Esophagus muscularis mucosa (tissue), 4 donors: ENCODE measurements at regions not wholly inside any gene's neighbourhood (a gene's known extent, or its start where the extent isn't known, plus 50 kb on each side); places are given as distances from the start of the nearest gene placed in this dataset.

Source experiments
- DNase-seq: peaks from one replicate; pipeline ENCODE4 v3.0.0-alpha.2; 2017; ENCODE audit errors: extremely low spot score
- H3K27ac ChIP-seq, 4 donors: fragments of 200-600 bp; sonication (generic); replicated peaks in 1 of 4; 1 replicate in 3 of 4; 2 replicates in 1 of 4; pipeline ENCODE4 v1.5.1; 2016 to 2019; ENCODE audit warnings: mild to moderate bottlenecking in 1 of 4
- H3K27me3 ChIP-seq, 4 donors: fragments of 200-600 bp; sonication (generic); one replicate each; pipeline versions ENCODE4 v1.5.1 to v1.6.0; 2016 to 2019
- H3K36me3 ChIP-seq, 4 donors: fragments of 200-600 bp; sonication (generic); one replicate each; pipeline ENCODE4 v1.5.1; 2016 to 2019
- H3K4me1 ChIP-seq, 4 donors: fragments of 200-600 bp; sonication (generic); one replicate each; pipeline ENCODE4 v1.5.1; 2016 to 2019
- H3K4me3 ChIP-seq, 4 donors: fragments of 200-600 bp; sonication (generic); 1 replicate in 2 of 4; 2 replicates in 2 of 4; pipeline ENCODE4 v1.5.1; 2016 to 2019; ENCODE audit warnings: mild to moderate bottlenecking in 4 of 4, moderate library complexity in 1 of 4
- H3K9me3 ChIP-seq, 4 donors: fragments of 200-600 bp; sonication (generic); 1 replicate in 3 of 4; 2 replicates in 1 of 4; pipeline ENCODE4 v1.5.1; 2016 to 2019
- EP300 ChIP-seq: sonication (generic); formaldehyde crosslinking; IDR thresholded peaks from one replicate; pipeline ENCODE4 v1.6.1; 2017; ENCODE audit warnings: antibody characterized with exemption
- POLR2A ChIP-seq: fragments of 450-650 bp; IDR thresholded peaks from one replicate; pipeline ENCODE4 v1.6.1; 2017; ENCODE audit warnings: antibody characterized with exemption, moderate library complexity, mild to moderate bottlenecking, low read depth
- POLR2AphosphoS5 ChIP-seq, 2 donors: sonication (generic); formaldehyde crosslinking; IDR thresholded peaks; one replicate each; pipeline ENCODE4 v1.6.1; 2017; ENCODE audit warnings: antibody characterized with exemption in 2 of 2
- WGBS: methylation state at CpG from one replicate; pipeline ENCODE4 v1.1.5; 2018; 5-methylcytosine and 5-hydroxymethylcytosine counted together
- intact Hi-C: fragments of 100-400 bp; cut with DNase I; formaldehyde crosslinking; loops from one replicate; pipeline ENCODE4 v1.15.1; 2023
- TF ChIP-seq, protein P1 (sequence below), 3 experiments: fragments of 200-600 bp in 2 of 3; fragments of 450-650 bp in 1 of 3; sonication (generic) in 2 of 3; IDR thresholded peaks; one replicate each; pipeline ENCODE4 v1.5.1; 2017 to 2019; ENCODE audit warnings: antibody characterized with exemption in 3 of 3, mild to moderate bottlenecking in 2 of 3, moderate library complexity in 1 of 3

- Histone ChIP-seq H3K9me3 (peaks cover 0 to 17% (median 4%) of the 10 kb centered on the region in 4 donors), H3K4me1 (no peaks in the 10 kb centered on the region), H3K4me3 (no peak overlapping the region), H3K27me3 (no peaks in the 10 kb centered on the region), H3K27ac (no peak overlapping the region), H3K36me3 (no peaks in the 10 kb centered on the region)
- DNase-seq: no peak
- WGBS: 94% methylated on average over 2 of the region's 2 CpGs
- no peak for TF ChIP-seq EP300
- TF ChIP-seq, protein P1, sequence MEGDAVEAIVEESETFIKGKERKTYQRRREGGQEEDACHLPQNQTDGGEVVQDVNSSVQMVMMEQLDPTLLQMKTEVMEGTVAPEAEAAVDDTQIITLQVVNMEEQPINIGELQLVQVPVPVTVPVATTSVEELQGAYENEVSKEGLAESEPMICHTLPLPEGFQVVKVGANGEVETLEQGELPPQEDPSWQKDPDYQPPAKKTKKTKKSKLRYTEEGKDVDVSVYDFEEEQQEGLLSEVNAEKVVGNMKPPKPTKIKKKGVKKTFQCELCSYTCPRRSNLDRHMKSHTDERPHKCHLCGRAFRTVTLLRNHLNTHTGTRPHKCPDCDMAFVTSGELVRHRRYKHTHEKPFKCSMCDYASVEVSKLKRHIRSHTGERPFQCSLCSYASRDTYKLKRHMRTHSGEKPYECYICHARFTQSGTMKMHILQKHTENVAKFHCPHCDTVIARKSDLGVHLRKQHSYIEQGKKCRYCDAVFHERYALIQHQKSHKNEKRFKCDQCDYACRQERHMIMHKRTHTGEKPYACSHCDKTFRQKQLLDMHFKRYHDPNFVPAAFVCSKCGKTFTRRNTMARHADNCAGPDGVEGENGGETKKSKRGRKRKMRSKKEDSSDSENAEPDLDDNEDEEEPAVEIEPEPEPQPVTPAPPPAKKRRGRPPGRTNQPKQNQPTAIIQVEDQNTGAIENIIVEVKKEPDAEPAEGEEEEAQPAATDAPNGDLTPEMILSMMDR (IDR thresholded peaks at IDR 0.05): no peak
- TF ChIP-seq POLR2AphosphoS5 (IDR thresholded peaks at IDR 0.05): no peak
- intact Hi-C loops: no loop called here
These were observed 804.1 kb upstream of the IGFBP3 start for GRCh38 chr7:46725136-46725535.

DNA sequence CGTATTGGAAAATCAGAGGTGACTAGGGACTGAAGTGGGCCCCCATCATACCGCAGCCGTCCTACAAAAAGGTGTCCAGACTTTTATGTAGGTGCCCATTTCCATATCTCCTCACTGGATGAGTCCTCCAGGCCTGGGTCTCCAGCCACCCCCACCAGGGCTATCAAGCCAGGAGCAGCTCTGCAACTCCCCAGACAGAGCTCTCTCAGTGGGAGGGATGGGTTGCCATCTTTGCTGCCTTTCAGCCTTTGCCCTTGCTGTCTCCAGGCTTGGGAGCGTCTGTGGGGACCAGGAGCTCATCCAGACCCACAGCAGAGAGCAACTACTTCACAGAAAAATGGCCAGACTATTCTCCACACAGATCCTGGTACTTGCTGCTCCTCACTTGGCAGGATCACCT is 802.7 kb upstream of the IGFBP3 start:
- TF ChIP-seq, protein P1 (IDR thresholded peaks at IDR 0.05): no peak
- TF ChIP-seq POLR2AphosphoS5 (IDR thresholded peaks at IDR 0.05) (no peak), POLR2A (no peak), EP300 (no peak)
- H3K4me3 ChIP-seq: no peak overlapping the region
- H3K27me3 ChIP-seq: no peaks in the 10 kb centered on the region
- intact Hi-C loops: no loop called here
- WGBS: 100% methylated on average over 1 of the region's 4 CpGs
- peaks cover 0 to 5% (median 0%) of the 10 kb centered on the region in 4 donors for H3K4me1 ChIP-seq
- H3K27ac ChIP-seq: no peak overlapping the region
- DNase-seq: no peak
- H3K36me3 ChIP-seq: no peaks in the 10 kb centered on the region
- H3K9me3 ChIP-seq: peaks cover 0 to 17% (median 4%) of the 10 kb centered on the region in 4 donors

DNA sequence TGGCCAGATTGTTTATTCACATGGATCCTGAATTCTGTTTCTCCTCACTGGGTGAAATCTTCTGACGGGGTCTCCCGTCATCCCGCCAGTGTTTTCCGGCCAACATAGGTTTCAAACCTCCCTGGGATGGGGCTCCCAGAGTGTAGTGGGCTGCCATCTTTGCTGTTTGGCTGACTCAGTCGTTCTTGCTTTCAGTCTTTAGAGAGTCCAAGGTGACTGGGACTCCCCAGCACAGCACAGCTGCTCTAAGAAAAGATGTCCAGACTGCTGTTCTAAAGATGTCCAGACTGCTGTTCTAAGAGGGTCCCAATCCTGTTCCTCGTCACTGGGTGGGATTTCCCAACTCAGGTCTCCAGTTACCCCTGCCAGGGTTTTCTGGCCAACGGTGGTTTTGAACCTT is 801.9 kb upstream of the IGFBP3 start:
- intact Hi-C loops: no loop called here
- WGBS: 94% methylated on average over 6 of the region's 7 CpGs

GRCh38 chr7:46720761-46721160 is 799.7 kb upstream of the IGFBP3 start:
- no peak overlapping the region for H3K4me3 ChIP-seq
- no peaks in the 10 kb centered on the region for H3K36me3 ChIP-seq
- WGBS: 48% methylated on average over 2 of the region's 2 CpGs
- H3K27ac ChIP-seq: peak overlapping the region in 1 of 4 donors; percentile 12
- H3K27me3 ChIP-seq: no peaks in the 10 kb centered on the region
- intact Hi-C loops: no loop called here
- no peak for DNase-seq
- peaks cover 0 to 3% (median 0%) of the 10 kb centered on the region in 4 donors for H3K9me3 ChIP-seq
- H3K4me1 ChIP-seq: peaks cover 0 to 5% (median 0%) of the 10 kb centered on the region in 4 donors
- no peak for TF ChIP-seq POLR2AphosphoS5 (IDR thresholded peaks at IDR 0.05)
- TF ChIP-seq, protein P1 (IDR thresholded peaks at IDR 0.05): no peak
- TF ChIP-seq EP300: no peak

More for the DNA sequence above, 801.9 kb upstream of the IGFBP3 start:
- H3K27ac ChIP-seq: no peak overlapping the region
- DNase-seq: no peak
- TF ChIP-seq EP300: no peak
- TF ChIP-seq, protein P1 (IDR thresholded peaks at IDR 0.05): no peak
- no peak for TF ChIP-seq POLR2AphosphoS5 (IDR thresholded peaks at IDR 0.05)
- TF ChIP-seq POLR2A: no peak
- H3K27me3 ChIP-seq: no peaks in the 10 kb centered on the region
- no peaks in the 10 kb centered on the region for H3K36me3 ChIP-seq
- peaks cover 0 to 17% (median 4%) of the 10 kb centered on the region in 4 donors for H3K9me3 ChIP-seq
- H3K4me3 ChIP-seq: no peak overlapping the region
- H3K4me1 ChIP-seq: peaks cover 0 to 5% (median 0%) of the 10 kb centered on the region in 4 donors

DNA sequence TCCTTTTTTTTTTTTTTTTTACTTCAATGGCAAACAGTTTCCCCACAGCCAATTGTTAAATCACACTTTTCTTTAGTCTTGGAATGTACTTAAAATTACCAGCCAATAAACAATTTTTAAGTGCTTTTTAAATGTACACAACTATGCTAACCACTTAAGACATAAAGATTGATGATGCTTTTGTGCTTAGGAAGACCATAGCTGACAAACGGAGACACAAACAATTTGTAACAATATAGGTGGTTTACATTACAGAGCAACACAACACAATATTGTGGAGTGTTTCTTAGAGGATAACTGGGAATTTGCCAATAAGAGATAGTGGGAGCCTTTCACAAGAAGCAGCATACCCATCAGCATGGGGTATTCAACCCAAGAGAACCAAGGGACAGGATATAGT is 798.5 kb upstream of the IGFBP3 start:
- Histone ChIP-seq H3K4me3 (no peak overlapping the region), H3K27ac (peak overlapping the region in 1 of 4 donors; percentile 12), H3K27me3 (no peaks in the 10 kb centered on the region), H3K36me3 (no peaks in the 10 kb centered on the region), H3K9me3 (peaks cover 0 to under 1% (median 0%) of the 10 kb centered on the region in 4 donors), H3K4me1 (peaks cover 0 to 5% (median 0%) of the 10 kb centered on the region in 4 donors)
- intact Hi-C loops: no loop called here
- 63% methylated on average over 1 of the region's 1 CpG for WGBS
- no peak for DNase-seq
- TF ChIP-seq POLR2A (no peak), POLR2AphosphoS5 (IDR thresholded peaks at IDR 0.05) (no peak), EP300 (no peak)
- TF ChIP-seq, protein P1 (IDR thresholded peaks at IDR 0.05): no peak
